Neuronal stem cell (in vitro differentiated cells): ENCODE measurements at regions not wholly inside any gene's neighbourhood (a gene's known extent, or its start where the extent isn't known, plus 50 kb on each side); places are given as distances from the start of the nearest gene placed in this dataset.

Experiments used
- DNase-seq: peaks from one replicate; pipeline ENCODE4 v3.0.0-alpha.2; 2013; ENCODE audit warnings: low spot score
- H2AFZ ChIP-seq: one replicate; pipeline ENCODE4 v1.6.1; 2013; ENCODE audit warnings: mild to moderate bottlenecking, low read length, inconsistent platforms
- H2AK5ac ChIP-seq: 2 replicates; pipeline ENCODE4 v1.6.1; 2013; ENCODE audit warnings: low read depth, mild to moderate bottlenecking, inconsistent platforms, low read length, moderate library complexity, mixed read lengths
- H2BK120ac ChIP-seq: 2 replicates; pipeline ENCODE4 v1.6.1; 2013; ENCODE audit warnings: low read depth, mild to moderate bottlenecking, inconsistent platforms, low read length, moderate library complexity, mixed read lengths
- H2BK12ac ChIP-seq: one replicate; pipeline ENCODE4 v1.6.1; 2013; ENCODE audit warnings: low read length, inconsistent platforms
- H2BK15ac ChIP-seq: 2 replicates; pipeline ENCODE4 v1.6.1; 2013; ENCODE audit warnings: mild to moderate bottlenecking, low read length, inconsistent platforms, mixed read lengths
- H2BK5ac ChIP-seq: one replicate; pipeline ENCODE4 v1.6.1; 2013; ENCODE audit warnings: inconsistent platforms, mild to moderate bottlenecking, low read length, moderate library complexity
- H3K14ac ChIP-seq: one replicate; pipeline ENCODE4 v1.6.1; 2013; ENCODE audit warnings: low read length, inconsistent platforms
- H3K18ac ChIP-seq: 2 replicates; pipeline ENCODE4 v1.6.1; 2013; ENCODE audit warnings: low read length, inconsistent platforms
- H3K23ac ChIP-seq: 2 replicates; pipeline ENCODE4 v1.6.1; 2013; ENCODE audit warnings: low read depth, mild to moderate bottlenecking, mixed read lengths, low read length, inconsistent platforms; ENCODE audit not compliant: poor library complexity
- H3K27ac ChIP-seq: replicated peaks from 3 replicates; pipeline ENCODE4 v1.5.1; 2013; ENCODE audit warnings: low read length, inconsistent platforms
- H3K27me3 ChIP-seq, 3 experiments: 2 replicates each; pipeline ENCODE4 v1.6.1; 2013; ENCODE audit warnings: low read length in 3 of 3, mild to moderate bottlenecking in 2 of 3, inconsistent platforms in 1 of 3, low read depth in 1 of 3, mixed read lengths in 1 of 3, moderate library complexity in 1 of 3; ENCODE audit not compliant: control insufficient read depth in 3 of 3, insufficient read depth in 3 of 3
- H3K36me3 ChIP-seq, 2 donors: replicated peaks in 1 of 2; 2 replicates each; pipeline ENCODE4 v1.6.1; 2013; ENCODE audit warnings: low read length in 2 of 2; ENCODE audit not compliant: control insufficient read depth in 2 of 2, insufficient read depth in 2 of 2
- H3K4ac ChIP-seq: 2 replicates; pipeline ENCODE4 v1.6.1; 2013; ENCODE audit warnings: inconsistent platforms, mild to moderate bottlenecking, low read length, moderate library complexity
- H3K4me1 ChIP-seq, 2 donors: 1 replicate in 1 of 2; 2 replicates in 1 of 2; pipeline ENCODE4 v1.6.1; 2013; ENCODE audit warnings: low read length in 2 of 2, low read depth in 1 of 2; ENCODE audit not compliant: control insufficient read depth in 2 of 2, insufficient read depth in 1 of 2
- H3K4me2 ChIP-seq: one replicate; pipeline ENCODE4 v1.6.1; 2013; ENCODE audit warnings: mild to moderate bottlenecking, low read length, inconsistent platforms; ENCODE audit not compliant: insufficient read depth, poor library complexity, severe bottlenecking
- H3K4me3 ChIP-seq, 2 donors: 2 replicates each; pipeline ENCODE4 v1.5.1; 2013; ENCODE audit warnings: low read length in 2 of 2, mild to moderate bottlenecking in 2 of 2, inconsistent platforms in 1 of 2, moderate library complexity in 1 of 2
- H3K79me1 ChIP-seq: one replicate; pipeline ENCODE4 v1.6.1; 2013; ENCODE audit warnings: low read depth, mild to moderate bottlenecking, inconsistent platforms, low read length, moderate library complexity
- H3K9ac ChIP-seq: one replicate; pipeline ENCODE4 v1.6.1; 2013; ENCODE audit warnings: mild to moderate bottlenecking, low read depth, low read length, inconsistent platforms; ENCODE audit not compliant: poor library complexity
- H3K9me3 ChIP-seq, 2 donors: replicated peaks in 1 of 2; 2 replicates each; pipeline versions ENCODE3 to v1.6.1; 2013; ENCODE audit warnings: low read length in 2 of 2, mild to moderate bottlenecking in 2 of 2, inconsistent platforms in 1 of 2, low read depth in 1 of 2, mixed read lengths in 1 of 2, moderate library complexity in 1 of 2; ENCODE audit not compliant: control insufficient read depth in 2 of 2, insufficient read depth in 1 of 2
- H4K8ac ChIP-seq: one replicate; pipeline ENCODE4 v1.6.1; 2013; ENCODE audit warnings: low read depth, mild to moderate bottlenecking, inconsistent platforms, low read length, moderate library complexity
- H4K91ac ChIP-seq: one replicate; pipeline ENCODE4 v1.6.1; 2013; ENCODE audit warnings: low read length, low read depth, mild to moderate bottlenecking, inconsistent platforms; ENCODE audit not compliant: poor library complexity
- WGBS, 2 donors: extraction: QIAGEN DNeasy Blood & Tissue Kit; methylation state at CpG; one replicate each; pipeline ENCODE4 v1.1.7; 2013; ENCODE audit warnings: missing lambda C conversion rate in 2 of 2, mixed read lengths in 1 of 2; ENCODE audit not compliant: insufficient read length in 2 of 2, insufficient replicate concordance in 1 of 2; ENCODE audit errors: extremely low coverage in 2 of 2; 5-methylcytosine and 5-hydroxymethylcytosine counted together

DNA sequence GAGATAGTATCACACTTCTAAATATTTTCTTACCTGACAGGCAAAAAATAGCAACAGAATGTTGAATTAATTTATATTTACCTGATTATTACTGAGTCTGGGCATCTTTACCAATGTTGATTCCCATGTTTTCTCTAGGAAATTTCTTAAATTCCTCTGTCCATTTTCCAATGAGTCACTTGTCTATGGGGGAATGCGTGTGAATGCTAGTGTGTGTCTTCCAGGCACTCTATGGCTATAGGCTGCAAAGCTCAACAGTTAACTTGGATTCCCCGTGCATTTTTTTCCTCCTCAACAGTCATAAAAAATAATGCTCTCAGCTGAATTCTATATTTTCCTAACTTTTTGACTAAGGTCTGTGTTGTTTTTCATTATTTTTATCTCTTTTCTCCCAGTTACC, 1385.8 kb upstream of the FLRT2 start:
- Histone ChIP-seq H3K4me1 (no peaks in the 10 kb centered on the region), H2BK5ac (no peak overlapping the region), H2BK12ac (no peak overlapping the region), H3K36me3 (no peaks in the 10 kb centered on the region), H3K9me3 (no peaks in the 10 kb centered on the region), H3K79me1 (no peaks in the 10 kb centered on the region), H3K4ac (no peak overlapping the region), H3K23ac (no peak overlapping the region), H3K4me2 (no peak overlapping the region), H3K27me3 (no peaks in the 10 kb centered on the region), H4K8ac (no peak overlapping the region), H2AK5ac (no peak overlapping the region), H3K4me3 (no peak overlapping the region), H3K9ac (no peak overlapping the region), H2BK15ac (no peak overlapping the region), H4K91ac (no peak overlapping the region), H2AFZ (no peak overlapping the region), H2BK120ac (no peak overlapping the region), H3K14ac (no peak overlapping the region), H3K18ac (no peak overlapping the region), H3K27ac (no peak overlapping the region)
- WGBS, 2 donors, result no CpG with 5 or more reads among the region's 2 CpGs
- DNase-seq, result no peak

DNA sequence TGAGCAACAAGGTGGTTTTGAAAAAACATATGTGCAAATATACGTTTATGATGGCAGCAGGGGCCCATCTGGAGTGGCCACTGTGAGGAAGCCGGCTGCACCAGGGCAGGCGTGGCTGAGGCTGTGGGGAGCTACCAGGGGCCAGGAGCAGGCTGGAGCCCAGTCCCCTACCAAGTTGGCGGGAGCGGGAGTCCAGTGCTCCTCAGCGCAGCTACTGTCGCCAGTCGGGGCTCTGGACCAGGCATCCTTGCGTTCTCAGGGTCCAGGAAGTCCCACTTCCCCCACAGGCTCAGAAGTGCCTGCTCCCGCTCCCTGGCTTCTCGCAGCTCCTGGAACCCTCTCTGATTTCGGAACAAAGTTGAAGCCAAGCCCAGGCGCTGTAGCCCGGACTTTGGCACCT, 1377.5 kb upstream of the FLRT2 start:
- H3K4me3 ChIP-seq, result peak overlapping the region in 1 of 2 donors; percentile 60
- no peaks in the 10 kb centered on the region for H3K4me1 ChIP-seq
- no peak overlapping the region for H3K27ac ChIP-seq
- no peak overlapping the region for H2BK120ac ChIP-seq
- H3K79me1 ChIP-seq, result no peaks in the 10 kb centered on the region
- H3K4ac ChIP-seq, result no peak overlapping the region
- H3K18ac ChIP-seq, result peak overlapping the region; percentile 40
- H2BK12ac ChIP-seq, result no peak overlapping the region
- DNase-seq, result no peak
- H3K27me3 ChIP-seq, result no peaks in the 10 kb centered on the region
- H3K23ac ChIP-seq, result no peak overlapping the region
- H4K91ac ChIP-seq, result no peak overlapping the region
- H2BK5ac ChIP-seq, result no peak overlapping the region
- no peak overlapping the region for H2AK5ac ChIP-seq
- H3K14ac ChIP-seq, result no peak overlapping the region
- no peak overlapping the region for H3K4me2 ChIP-seq
- H2BK15ac ChIP-seq, result no peak overlapping the region
- no CpG with 5 or more reads among the region's 14 CpGs for WGBS, 2 donors
- no peak overlapping the region for H3K9ac ChIP-seq
- H3K9me3 ChIP-seq, result no peaks in the 10 kb centered on the region
- peak overlapping the region; percentile 22 for H2AFZ ChIP-seq
- no peaks in the 10 kb centered on the region for H3K36me3 ChIP-seq
- H4K8ac ChIP-seq, result no peak overlapping the region

GRCh38 chr14:84162633-84163032, 1367.3 kb upstream of the FLRT2 start:
- no peaks in the 10 kb centered on the region for H3K79me1 ChIP-seq
- H2BK120ac ChIP-seq, result no peak overlapping the region
- no peaks in the 10 kb centered on the region for H3K27me3 ChIP-seq
- H3K18ac ChIP-seq, result no peak overlapping the region
- H4K91ac ChIP-seq, result no peak overlapping the region
- no peak overlapping the region for H3K9ac ChIP-seq
- no peaks in the 10 kb centered on the region for H3K36me3 ChIP-seq
- H3K4ac ChIP-seq, result no peak overlapping the region
- no peak overlapping the region for H2AFZ ChIP-seq
- H2BK15ac ChIP-seq, result no peak overlapping the region
- no peak overlapping the region for H3K4me2 ChIP-seq
- no peak overlapping the region for H3K4me3 ChIP-seq
- H4K8ac ChIP-seq, result no peak overlapping the region
- no peak overlapping the region for H3K14ac ChIP-seq
- no peak overlapping the region for H2BK5ac ChIP-seq
- DNase-seq, result no peak
- no peaks in the 10 kb centered on the region for H3K4me1 ChIP-seq
- H2AK5ac ChIP-seq, result no peak overlapping the region
- WGBS, 2 donors, result no CpG with 5 or more reads among the region's 2 CpGs
- H3K9me3 ChIP-seq, result no peaks in the 10 kb centered on the region
- H2BK12ac ChIP-seq, result no peak overlapping the region
- no peak overlapping the region for H3K27ac ChIP-seq
- H3K23ac ChIP-seq, result no peak overlapping the region

- no peaks in the 10 kb centered on the region for H3K9me3 ChIP-seq
- no peak overlapping the region for H2BK15ac ChIP-seq
- H2AFZ ChIP-seq, result no peak overlapping the region
- DNase-seq, result no peak
- H2BK5ac ChIP-seq, result no peak overlapping the region
- no peaks in the 10 kb centered on the region for H3K36me3 ChIP-seq
- WGBS, 2 donors, result no CpG with 5 or more reads among the region's 3 CpGs
- no peaks in the 10 kb centered on the region for H3K79me1 ChIP-seq
- H3K4me1 ChIP-seq, result no peaks in the 10 kb centered on the region
- H3K27me3 ChIP-seq, result no peaks in the 10 kb centered on the region
- no peak overlapping the region for H3K9ac ChIP-seq
- H3K23ac ChIP-seq, result no peak overlapping the region
- H3K4me2 ChIP-seq, result no peak overlapping the region
- H3K27ac ChIP-seq, result no peak overlapping the region
- H4K8ac ChIP-seq, result no peak overlapping the region
- H2BK12ac ChIP-seq, result no peak overlapping the region
- no peak overlapping the region for H2AK5ac ChIP-seq
- H4K91ac ChIP-seq, result no peak overlapping the region
- H3K18ac ChIP-seq, result no peak overlapping the region
- no peak overlapping the region for H3K14ac ChIP-seq
- H2BK120ac ChIP-seq, result no peak overlapping the region
- no peak overlapping the region for H3K4ac ChIP-seq
- no peak overlapping the region for H3K4me3 ChIP-seq
Measured at GRCh38 chr14:84167026-84167425, 1362.9 kb upstream of the FLRT2 start.
